HEK293 (cell line): ENCODE measurements at regions not wholly inside any gene's neighbourhood (a gene's known extent, or its start where the extent isn't known, plus 50 kb on each side); places are given as distances from the start of the nearest gene placed in this dataset.

ENCODE experiments used
- CTCF ChIA-PET: fragments of 350-600 bp; formaldehyde crosslinking; extraction: SDS; loops from one replicate; lab custom pipeline; 2021; ENCODE audit warnings: antibody characterized with exemption; lab: Yijun Ruan, JAX
- POLR2A ChIA-PET: fragments of 300-600 bp; formaldehyde crosslinking; extraction: SDS; loops from one replicate; lab custom pipeline; 2020; ENCODE audit warnings: antibody characterized with exemption, inconsistent platforms; lab: Yijun Ruan, JAX
- H3K27ac ChIP-seq: fragments of 200-500 bp; sonication (Bioruptor generic); 2 replicates; pipeline ENCODE4 v1.5.1; 2014; ENCODE audit warnings: low read depth, low read length, control low read depth, inconsistent platforms; ENCODE audit errors: extremely low read depth
- H3K36me3 ChIP-seq, 2 experiments: fragments of 200-500 bp in 1 of 2; sonication (Bioruptor generic) in 1 of 2; 1 replicate in 1 of 2; 2 replicates in 1 of 2; pipeline ENCODE4 v1.5.1; 2014 to 2017; ENCODE audit warnings: inconsistent platforms in 2 of 2, low read length in 2 of 2; ENCODE audit not compliant: control insufficient read depth in 2 of 2, insufficient read depth in 1 of 2
- H3K4me1 ChIP-seq: fragments of 200-500 bp; sonication (Bioruptor generic); 2 replicates; pipeline ENCODE4 v1.5.1; 2014; ENCODE audit warnings: mild to moderate bottlenecking, low read length, inconsistent platforms; ENCODE audit not compliant: control insufficient read depth, insufficient read depth
- H3K4me3 ChIP-seq: 2 replicates; pipeline ENCODE4 v1.5.1; 2011; ENCODE audit warnings: low read depth, mild to moderate bottlenecking, control low read depth, low read length, moderate library complexity
- H3K9me3 ChIP-seq: fragments of 200-500 bp; sonication (Bioruptor generic); 2 replicates; pipeline ENCODE4 v1.5.1; 2014; ENCODE audit warnings: low read depth, low read length, inconsistent platforms; ENCODE audit not compliant: control insufficient read depth, insufficient read depth
- MZF1 ChIP-seq: fragments of 450-650 bp; formaldehyde crosslinking; IDR thresholded peaks from 2 replicates; pipeline ENCODE4 v1.5.1; 2017; ENCODE audit warnings: missing biosample characterization, missing genetic modification characterization, borderline replicate concordance
- SETDB1 ChIP-seq: IDR thresholded peaks from one replicate; pipeline ENCODE4 v1.6.1; 2017; ENCODE audit warnings: mild to moderate bottlenecking, low read length, moderate library complexity, mixed read lengths; ENCODE audit not compliant: insufficient read length
- SP3 ChIP-seq: fragments of 450-650 bp; formaldehyde crosslinking; IDR thresholded peaks from 2 replicates; pipeline ENCODE4 v1.5.1; 2016; ENCODE audit warnings: missing biosample characterization, missing genetic modification characterization
- ZBTB21 ChIP-seq: fragments of 450-650 bp; formaldehyde crosslinking; IDR thresholded peaks from 2 replicates; pipeline ENCODE4 v1.5.1; 2017; ENCODE audit warnings: missing biosample characterization, missing genetic modification characterization
- ZBTB49 ChIP-seq: fragments of 450-650 bp; formaldehyde crosslinking; IDR thresholded peaks from 2 replicates; pipeline ENCODE4 v1.5.1; 2016; ENCODE audit warnings: missing biosample characterization, missing genetic modification characterization, low read depth
- ZBTB8A ChIP-seq: fragments of 450-650 bp; formaldehyde crosslinking; IDR thresholded peaks from 2 replicates; pipeline ENCODE4 v1.5.1; 2016; ENCODE audit warnings: missing biosample characterization, missing genetic modification characterization
- ZFP3 ChIP-seq: fragments of 450-650 bp; formaldehyde crosslinking; IDR thresholded peaks from 2 replicates; pipeline ENCODE4 v1.5.1; 2016; ENCODE audit warnings: low read depth, missing biosample characterization, missing genetic modification characterization
- ZNF157 ChIP-seq: fragments of 450-650 bp; formaldehyde crosslinking; IDR thresholded peaks from 2 replicates; pipeline ENCODE4 v1.5.1; 2016; ENCODE audit warnings: missing biosample characterization, missing genetic modification characterization
- ZNF202 ChIP-seq: fragments of 450-650 bp; formaldehyde crosslinking; IDR thresholded peaks from 2 replicates; pipeline ENCODE4 v1.5.1; 2016; ENCODE audit warnings: missing biosample characterization, missing genetic modification characterization, borderline replicate concordance
- ZNF221 ChIP-seq: fragments of 450-650 bp; formaldehyde crosslinking; IDR thresholded peaks from 2 replicates; pipeline ENCODE4 v1.5.1; 2017; ENCODE audit warnings: missing biosample characterization, missing genetic modification characterization, borderline replicate concordance
- ZNF324 ChIP-seq: fragments of 450-650 bp; formaldehyde crosslinking; IDR thresholded peaks from 2 replicates; pipeline ENCODE4 v1.5.1; 2016; ENCODE audit warnings: missing biosample characterization, missing genetic modification characterization
- ZNF394 ChIP-seq: fragments of 450-650 bp; formaldehyde crosslinking; IDR thresholded peaks from 2 replicates; pipeline ENCODE4 v1.5.1; 2016; ENCODE audit warnings: missing biosample characterization, missing genetic modification characterization, mild to moderate bottlenecking, moderate library complexity, borderline replicate concordance
- ZNF423 ChIP-seq: fragments of 450-650 bp; formaldehyde crosslinking; IDR thresholded peaks from 2 replicates; pipeline ENCODE4 v1.5.1; 2016; ENCODE audit warnings: missing biosample characterization, missing genetic modification characterization
- ZNF521 ChIP-seq: fragments of 450-650 bp; formaldehyde crosslinking; IDR thresholded peaks from 2 replicates; pipeline ENCODE4 v1.5.1; 2017; ENCODE audit warnings: missing biosample characterization, mild to moderate bottlenecking, missing genetic modification characterization
- ZNF548 ChIP-seq: fragments of 450-650 bp; formaldehyde crosslinking; IDR thresholded peaks from 2 replicates; pipeline ENCODE4 v1.5.1; 2016; ENCODE audit warnings: missing biosample characterization, missing genetic modification characterization
- ZNF610 ChIP-seq: fragments of 450-650 bp; formaldehyde crosslinking; IDR thresholded peaks from 2 replicates; pipeline ENCODE4 v1.5.1; 2016; ENCODE audit warnings: missing biosample characterization, missing genetic modification characterization, borderline replicate concordance
- ZNF830 ChIP-seq: fragments of 450-650 bp; IDR thresholded peaks from 2 replicates; pipeline ENCODE4 v1.5.0; 2018; ENCODE audit warnings: missing biosample characterization, missing genetic modification characterization, low read depth, mild to moderate bottlenecking, moderate library complexity
- ZNF837 ChIP-seq: fragments of 450-650 bp; formaldehyde crosslinking; IDR thresholded peaks from 2 replicates; pipeline ENCODE4 v1.5.1; 2016; ENCODE audit warnings: missing biosample characterization, missing genetic modification characterization
- ZSCAN16 ChIP-seq: fragments of 450-650 bp; formaldehyde crosslinking; IDR thresholded peaks from 2 replicates; pipeline ENCODE4 v1.5.1; 2016; ENCODE audit warnings: missing biosample characterization, missing genetic modification characterization
- TF ChIP-seq, protein P1 (sequence below): fragments of 450-650 bp; formaldehyde crosslinking; IDR thresholded peaks from 2 replicates; pipeline ENCODE4 v1.5.1; 2016; ENCODE audit warnings: missing biosample characterization, missing genetic modification characterization

GRCh38 chr9:16337322-16338029 is 533.0 kb downstream of the BNC2 start:
- CTCF ChIA-PET: no interaction called here
- H3K4me3 ChIP-seq: no peak overlapping the region
- no peak overlapping the region for H3K27ac ChIP-seq
- TF ChIP-seq ZNF610 (tag by site-specific recombination) (no peak), ZSCAN16 (tag by site-specific recombination) (no peak), ZBTB49 (tag by site-specific recombination) (no peak), SP3 (tag by site-specific recombination) (no peak), ZNF521 (no peak), SETDB1 (no peak), ZNF837 (tag by site-specific recombination) (no peak), ZNF423 (tag by site-specific recombination) (no peak), ZNF324 (tag by site-specific recombination) (no peak), ZNF157 (tag by site-specific recombination) (no peak), ZNF394 (tag by site-specific recombination) (no peak), ZBTB21 (tag by site-specific recombination) (no peak), ZNF548 (tag by site-specific recombination) (no peak)
- TF ChIP-seq, protein P1, sequence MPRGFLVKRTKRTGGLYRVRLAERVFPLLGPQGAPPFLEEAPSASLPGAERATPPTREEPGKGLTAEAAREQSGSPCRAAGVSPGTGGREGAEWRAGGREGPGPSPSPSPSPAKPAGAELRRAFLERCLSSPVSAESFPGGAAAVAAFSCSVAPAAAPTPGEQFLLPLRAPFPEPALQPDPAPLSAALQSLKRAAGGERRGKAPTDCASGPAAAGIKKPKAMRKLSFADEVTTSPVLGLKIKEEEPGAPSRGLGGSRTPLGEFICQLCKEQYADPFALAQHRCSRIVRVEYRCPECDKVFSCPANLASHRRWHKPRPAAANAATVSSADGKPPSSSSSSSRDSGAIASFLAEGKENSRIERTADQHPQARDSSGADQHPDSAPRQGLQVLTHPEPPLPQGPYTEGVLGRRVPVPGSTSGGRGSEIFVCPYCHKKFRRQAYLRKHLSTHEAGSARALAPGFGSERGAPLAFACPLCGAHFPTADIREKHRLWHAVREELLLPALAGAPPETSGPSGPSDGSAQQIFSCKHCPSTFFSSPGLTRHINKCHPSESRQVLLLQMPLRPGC (tag by site-specific recombination): no peak
- no peaks in the 10 kb centered on the region for H3K36me3 ChIP-seq
- H3K4me1 ChIP-seq: no peaks in the 10 kb centered on the region
- POLR2A ChIA-PET: no interaction called here
- no peaks in the 10 kb centered on the region for H3K9me3 ChIP-seq

GRCh38 chr9:16341177-16341576 is 529.3 kb downstream of the BNC2 start:
- H3K36me3 ChIP-seq: no peaks in the 10 kb centered on the region
- CTCF ChIA-PET: no interaction called here
- POLR2A ChIA-PET: interaction anchor here (0.7 kb wide), 1 partner anchor 17 kb away, joined by 8 read pairs; no protein-coding TSS in a partner anchor
- H3K9me3 ChIP-seq: no peaks in the 10 kb centered on the region
- H3K4me1 ChIP-seq: peaks cover 7% of the 10 kb centered on the region; the same call in 1 of the 2 replicates
- no peak overlapping the region for H3K27ac ChIP-seq
- H3K4me3 ChIP-seq: no peak overlapping the region
- TF ChIP-seq ZFP3 (tag by site-specific recombination): no peak
- TF ChIP-seq MZF1 (tag by site-specific recombination): no peak
- TF ChIP-seq ZNF221 (tag by site-specific recombination): no peak
- no peak for TF ChIP-seq ZNF830 (tag by site-specific recombination)
- no peak for TF ChIP-seq ZNF202 (tag by site-specific recombination)
- TF ChIP-seq ZBTB8A (tag by site-specific recombination): no peak
